ENCODE measurements at regions not wholly inside any gene's neighbourhood (a gene's known extent, or its start where the extent isn't known, plus 50 kb on each side); places are given as distances from the start of the nearest gene placed in this dataset.
A peak's percentile ranks its signal among the peaks of the same experiment; 100 is the strongest.
"Not testable (repeated sequence)": the region's sequence is repeated elsewhere in the genome, so short reads cannot be mapped to it uniquely, and the experiment has no call there.

GRCh38 chr22:23436354-23437106, 143.6 kb downstream of the IGLL1 start:
- DNase-seq, result not testable (repeated sequence)

GRCh38 chr22:23435186-23435585, 144.9 kb downstream of the IGLL1 start:
- DNase-seq, result not testable (repeated sequence)

- DNase-seq, result not testable (repeated sequence)
Observed at GRCh38 chr22:23434198-23434830, 145.8 kb downstream of the IGLL1 start.

- peak; percentile 63 to 71 for DNase-seq
Observed at GRCh38 chr22:23433127-23434005, 146.7 kb downstream of the IGLL1 start.

GRCh38 chr22:23432719-23433118, 147.4 kb downstream of the IGLL1 start:
- not testable (repeated sequence) for DNase-seq

GRCh38 chr22:23431337-23432072, 148.6 kb downstream of the IGLL1 start:
- DNase-seq, result no peak

- not testable (repeated sequence) for DNase-seq
Observed at GRCh38 chr22:23424551-23425068, 155.5 kb downstream of the IGLL1 start.

GRCh38 chr22:23424031-23424430, 156.1 kb downstream of the IGLL1 start:
- DNase-seq, result no peak

- not testable (repeated sequence) for DNase-seq
Observed at GRCh38 chr22:23422281-23422680, 157.8 kb downstream of the IGLL1 start.

- not testable (repeated sequence) for DNase-seq
Observed at GRCh38 chr22:23421300-23421699, 158.8 kb downstream of the IGLL1 start.

- no peak for DNase-seq
Observed at GRCh38 chr22:23419931-23420330, 160.2 kb downstream of the IGLL1 start.

GRCh38 chr22:23419171-23419570, 160.9 kb downstream of the IGLL1 start:
- no peak for DNase-seq

GRCh38 chr22:23418159-23418788, 161.8 kb downstream of the IGLL1 start:
- no peak for DNase-seq

- DNase-seq, result not testable (repeated sequence)
Observed at GRCh38 chr22:23417327-23417726, 162.8 kb downstream of the IGLL1 start.

GRCh38 chr22:23416169-23416690, 163.9 kb downstream of the IGLL1 start:
- not testable (repeated sequence) for DNase-seq

- DNase-seq, result no peak
Observed at GRCh38 chr22:23415490-23415851, 164.6 kb downstream of the IGLL1 start.

- no peak for DNase-seq
Observed at GRCh38 chr22:23414727-23415489, 165.2 kb downstream of the IGLL1 start.

- no peak for DNase-seq
Observed at GRCh38 chr22:23411739-23412138, 168.4 kb downstream of the IGLL1 start.

GRCh38 chr22:23410411-23410810, 169.7 kb downstream of the IGLL1 start:
- no peak for DNase-seq

GRCh38 chr22:23409976-23410375, 170.1 kb downstream of the IGLL1 start:
- no peak for DNase-seq

GRCh38 chr22:23408321-23408720, 171.8 kb downstream of the IGLL1 start:
- DNase-seq, result no peak
